NCI-H226 (cell line): ENCODE measurements at regions not wholly inside any gene's neighbourhood (a gene's known extent, or its start where the extent isn't known, plus 50 kb on each side); places are given as distances from the start of the nearest gene placed in this dataset.
"Not testable (repeated sequence)": the region's sequence is repeated elsewhere in the genome, so short reads cannot be mapped to it uniquely, and the experiment has no call there.

Experiments
- DNase-seq: peaks from one replicate; pipeline ENCODE4 v3.0.0-alpha.2; 2015

- no peak for DNase-seq
These were observed 122.0 kb downstream of the SKIDA1 start for GRCh38 chr10:21403256-21404015.

DNA sequence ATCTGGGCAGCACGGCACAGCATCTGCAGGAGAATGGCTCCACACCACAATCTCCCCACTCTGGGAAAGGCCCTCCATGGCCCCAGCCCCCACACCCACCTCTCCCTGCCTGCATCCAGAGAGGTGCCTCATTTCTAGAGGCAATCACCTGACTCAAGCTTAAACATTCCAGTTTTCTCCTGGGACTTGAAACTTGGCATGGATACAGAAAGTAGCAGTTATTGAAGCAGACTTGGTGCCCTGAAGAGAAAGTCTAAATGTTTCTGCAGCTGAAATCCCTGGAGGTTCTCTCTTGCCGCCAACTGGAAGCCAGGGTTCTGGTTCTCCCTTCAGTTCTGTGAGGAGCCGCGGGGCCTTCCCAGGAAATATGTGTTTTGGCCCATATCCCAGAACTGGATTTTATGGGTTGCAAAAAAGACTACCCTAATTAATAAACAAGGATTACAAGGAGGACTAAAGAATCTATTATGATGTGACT lies 122.8 kb downstream of the SKIDA1 start:
- peak; percentile 41 for DNase-seq

DNA sequence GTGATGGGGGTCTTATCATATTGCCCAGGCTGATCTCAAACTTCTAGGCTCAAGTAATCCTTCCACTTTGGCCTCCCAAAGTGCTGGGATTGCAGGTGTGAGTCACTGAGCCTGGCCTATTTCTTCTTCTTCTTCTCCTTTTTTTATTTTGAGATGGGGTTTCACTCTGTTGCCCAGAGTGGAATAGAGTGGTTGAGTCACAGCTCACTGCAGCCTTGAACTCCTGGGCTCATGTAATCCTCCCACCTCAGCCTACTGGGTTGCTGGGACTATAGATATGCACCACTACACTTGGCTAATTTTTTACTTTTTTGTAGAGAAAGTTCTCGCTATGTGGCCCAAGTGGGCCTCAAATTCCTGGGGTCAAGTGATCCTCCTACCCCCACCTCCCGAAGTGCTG lies 124.3 kb downstream of the SKIDA1 start:
- peak; percentile 32 for DNase-seq

- DNase-seq = no peak
These were observed 126.0 kb downstream of the SKIDA1 start for GRCh38 chr10:21399392-21400035.

DNA sequence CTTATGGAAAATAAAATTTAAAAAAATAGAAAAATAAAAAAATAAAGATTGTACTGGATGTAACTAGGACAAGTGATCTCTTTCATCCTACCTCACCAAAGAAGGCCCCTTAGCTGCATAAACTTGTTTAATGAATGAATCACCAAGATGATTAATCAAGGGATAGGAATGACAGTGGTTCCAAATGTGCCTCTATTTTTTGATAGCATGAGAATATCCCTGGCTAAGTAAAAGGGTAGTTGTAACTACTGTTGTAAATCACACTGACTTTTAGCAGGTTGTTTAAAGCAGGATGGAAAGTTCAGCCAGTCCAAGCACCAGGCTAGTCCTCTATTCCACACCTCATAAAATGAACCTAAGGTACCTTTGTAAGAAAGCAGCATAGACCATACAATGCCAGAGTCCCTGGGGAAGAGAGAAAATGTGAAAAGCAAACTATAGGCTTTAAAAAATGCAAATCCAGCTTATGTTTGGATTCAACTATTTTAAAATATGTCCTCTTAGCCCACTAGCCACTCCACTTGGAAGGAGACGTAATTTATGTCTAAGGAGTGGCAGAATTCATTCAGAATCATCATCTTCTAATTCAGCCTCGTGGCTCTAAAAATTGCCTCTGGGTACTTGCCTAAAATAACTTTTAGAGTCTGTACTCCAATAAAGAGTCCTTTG lies 126.8 kb downstream of the SKIDA1 start:
- peak; percentile 32 for DNase-seq

DNA sequence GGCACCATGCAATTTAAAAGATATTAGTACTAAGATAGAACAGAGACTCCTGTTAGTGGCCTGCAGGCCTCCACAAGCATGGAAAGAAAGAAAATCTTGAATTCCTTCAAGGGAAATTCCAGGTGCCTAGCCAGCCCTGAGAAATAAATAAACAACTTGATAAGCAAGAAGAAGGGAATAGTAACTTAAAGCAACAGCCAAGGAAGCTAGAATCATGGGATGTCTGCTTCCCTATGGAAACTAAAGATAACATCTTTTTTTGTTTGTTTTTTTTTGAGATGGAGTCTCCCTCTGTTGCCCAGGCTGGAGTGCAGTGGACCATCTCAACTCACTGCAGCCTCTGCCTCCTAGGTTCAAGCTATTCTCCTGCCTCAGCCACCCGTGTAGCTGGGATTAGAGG lies 128.6 kb downstream of the SKIDA1 start:
- DNase-seq = no peak

DNA sequence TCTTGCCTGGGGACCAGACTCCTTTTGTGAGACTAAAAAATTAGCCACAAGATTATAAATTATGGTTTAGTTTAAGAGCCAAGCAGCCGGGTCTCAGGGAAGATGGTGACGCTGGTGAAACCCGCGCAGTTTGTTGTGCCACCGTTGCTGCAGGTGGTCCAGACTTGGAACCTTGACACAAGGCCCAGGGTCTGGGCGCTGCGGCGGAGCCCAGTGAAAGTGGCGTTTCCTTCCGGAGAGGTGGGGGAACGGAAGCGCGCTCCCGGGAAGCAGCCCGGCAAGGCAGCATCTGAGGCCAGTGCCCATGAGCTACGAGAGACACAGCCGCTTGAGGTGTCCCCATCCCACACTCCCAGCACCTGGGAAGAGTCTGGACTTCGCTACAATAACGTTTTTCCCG lies 131.6 kb downstream of the SKIDA1 start:
- DNase-seq = no peak

- DNase-seq = no peak
These were observed 136.9 kb downstream of the SKIDA1 start for GRCh38 chr10:21388589-21388988.

- no peak for DNase-seq
These were observed 137.6 kb downstream of the SKIDA1 start for GRCh38 chr10:21387868-21388267.

- no peak for DNase-seq
These were observed 139.4 kb downstream of the SKIDA1 start for GRCh38 chr10:21385996-21386585.

- DNase-seq = no peak
These were observed 139.9 kb downstream of the SKIDA1 start for GRCh38 chr10:21385536-21385935.

- DNase-seq = no peak
These were observed 146.3 kb downstream of the SKIDA1 start for GRCh38 chr10:21379143-21379542.

DNA sequence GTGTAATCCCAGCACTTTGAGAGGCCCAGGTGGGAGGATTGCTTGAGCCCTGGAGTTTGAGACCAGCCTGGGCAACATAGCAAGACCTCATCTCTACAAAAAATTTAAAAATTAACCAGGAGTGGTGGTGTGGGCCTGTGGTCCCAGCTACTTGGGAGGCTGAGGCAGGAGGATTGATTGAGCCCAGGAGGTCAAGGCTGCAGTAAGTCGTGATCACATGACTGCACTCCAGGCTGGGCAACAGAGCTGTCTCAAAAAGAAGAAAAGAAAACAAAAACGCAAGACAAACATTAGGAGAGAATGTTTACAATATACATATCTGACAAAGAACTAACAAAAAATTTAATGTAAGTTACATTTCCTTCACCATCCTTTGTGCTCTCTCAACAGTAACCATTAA lies 150.2 kb downstream of the SKIDA1 start:
- not testable (repeated sequence) for DNase-seq

- DNase-seq = not testable (repeated sequence)
These were observed 151.6 kb downstream of the SKIDA1 start for GRCh38 chr10:21373881-21374280.

DNA sequence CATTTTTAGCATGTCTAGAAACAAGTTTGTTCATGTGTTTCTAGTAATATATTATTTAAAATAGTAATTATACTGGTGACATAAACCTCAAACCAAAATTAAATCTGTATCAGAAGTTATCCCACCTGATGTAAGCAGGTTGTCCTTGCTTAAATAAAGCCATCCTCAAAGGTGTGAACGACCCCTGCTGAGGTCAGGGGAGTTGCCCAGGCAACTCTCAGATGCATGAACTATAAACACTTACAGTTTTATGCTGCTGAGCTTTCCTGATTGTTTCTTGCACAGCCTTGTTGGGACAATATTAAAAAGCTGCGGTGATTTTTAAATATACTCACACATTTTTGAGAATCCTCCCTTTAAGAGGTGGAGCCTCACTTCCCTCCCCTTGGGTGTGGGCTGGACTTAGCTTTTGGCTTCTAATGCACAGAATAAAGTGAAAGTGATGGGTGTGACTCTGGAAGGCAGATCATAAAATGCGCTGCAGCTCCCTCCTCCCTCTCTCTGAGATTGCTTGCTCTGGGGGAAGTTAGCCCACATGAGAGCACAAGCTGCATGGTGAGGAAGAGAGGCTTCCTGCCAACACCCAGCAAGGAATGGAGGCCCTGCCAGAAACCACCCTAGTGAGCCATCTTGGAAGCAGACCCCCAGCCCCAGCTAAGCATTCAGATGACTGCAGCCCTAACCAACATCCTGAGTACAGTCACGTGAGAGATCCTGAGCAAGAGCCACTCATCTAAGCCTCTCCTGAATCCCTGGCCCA lies 152.7 kb downstream of the SKIDA1 start:
- DNase-seq = peak; percentile 96

- DNase-seq = peak; percentile 68
These were observed 155.8 kb downstream of the SKIDA1 start for GRCh38 chr10:21369697-21370096.

DNA sequence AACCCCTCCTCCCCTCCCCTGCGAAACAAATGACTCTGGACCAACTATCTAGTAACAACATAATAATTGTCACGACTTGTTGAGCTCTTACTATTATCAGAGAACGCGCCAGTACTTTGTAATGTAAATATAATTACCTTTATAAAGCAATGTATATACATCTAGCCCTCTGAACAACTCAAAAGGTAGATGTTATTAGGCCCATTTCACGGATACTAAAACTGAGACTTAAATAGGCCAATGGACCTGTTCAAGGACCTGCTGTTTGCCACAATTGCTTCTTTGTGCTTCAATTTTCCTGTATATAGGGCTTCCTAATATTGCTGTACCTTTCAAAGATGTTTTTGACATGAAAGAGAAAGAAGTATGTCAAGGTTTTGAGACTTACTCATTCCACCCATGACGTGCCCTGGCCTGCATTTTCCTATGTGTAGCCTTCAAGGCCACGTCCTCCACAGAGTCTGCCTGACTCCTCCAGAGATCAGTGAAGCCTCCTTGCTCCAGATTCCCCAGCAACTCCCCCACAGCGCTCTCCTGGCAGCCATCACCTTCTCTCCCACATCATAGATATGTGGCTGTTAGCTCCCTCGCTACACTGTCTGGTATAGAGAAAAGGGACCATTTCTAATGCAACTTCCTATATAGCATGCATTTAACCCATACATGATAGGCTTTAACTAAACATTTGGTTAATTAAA lies 156.6 kb downstream of the SKIDA1 start:
- DNase-seq = peak; percentile 97

- no peak for DNase-seq
These were observed 157.4 kb downstream of the SKIDA1 start for GRCh38 chr10:21368022-21368582.

GRCh38 chr10:21366108-21366507 lies 159.4 kb downstream of the SKIDA1 start:
- DNase-seq = peak; percentile 89

GRCh38 chr10:21364196-21365114 lies 161.0 kb downstream of the SKIDA1 start:
- peak; percentile 96 for DNase-seq

DNA sequence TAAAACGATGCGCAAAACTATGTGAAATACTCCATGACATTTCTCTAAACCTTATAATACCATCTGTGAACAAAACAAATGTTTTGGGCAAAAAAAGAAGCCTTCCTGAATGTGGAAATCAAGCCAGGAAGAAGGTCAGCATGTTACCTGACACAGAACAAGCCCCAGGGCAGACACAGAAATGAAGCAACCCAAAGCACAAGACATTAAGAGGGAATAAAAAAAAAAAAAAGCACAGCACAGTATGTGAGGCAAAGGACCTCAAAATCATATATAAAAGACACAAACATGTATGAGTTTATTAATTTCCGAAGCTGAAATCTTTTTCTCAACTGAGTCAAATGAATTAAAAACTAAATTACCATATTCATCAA lies 161.8 kb downstream of the SKIDA1 start:
- no peak for DNase-seq
